H9 (cell line): ENCODE measurements at regions not wholly inside any gene's neighbourhood (a gene's known extent, or its start where the extent isn't known, plus 50 kb on each side); places are given as distances from the start of the nearest gene placed in this dataset.

ENCODE experiments used
- DNase-seq: peaks from one replicate; pipeline ENCODE4 v3.0.0-alpha.2; 2017
- H2AFZ ChIP-seq: one replicate; pipeline ENCODE4 v1.6.1; 2013; ENCODE audit warnings: mild to moderate bottlenecking, low read length, control low read depth, moderate library complexity
- H2AK5ac ChIP-seq: 2 replicates; pipeline ENCODE4 v1.6.1; 2013; ENCODE audit warnings: low read length, control low read depth, mixed read lengths; ENCODE audit not compliant: insufficient read length
- H2BK120ac ChIP-seq: one replicate; pipeline ENCODE4 v1.6.1; 2013; ENCODE audit warnings: low read depth, mild to moderate bottlenecking, low read length, control low read depth, inconsistent platforms; ENCODE audit not compliant: poor library complexity, severe bottlenecking
- H2BK12ac ChIP-seq: 2 replicates; pipeline ENCODE4 v1.6.1; 2013; ENCODE audit warnings: low read length, control low read depth, mixed read lengths, low read depth; ENCODE audit not compliant: insufficient read length
- H2BK15ac ChIP-seq: 2 replicates; pipeline ENCODE4 v1.6.1; 2013; ENCODE audit warnings: low read depth, low read length, control low read depth
- H2BK20ac ChIP-seq: one replicate; pipeline ENCODE4 v1.6.1; 2013; ENCODE audit warnings: low read depth, mild to moderate bottlenecking, low read length, control low read depth, inconsistent platforms; ENCODE audit not compliant: poor library complexity, severe bottlenecking
- H2BK5ac ChIP-seq: 2 replicates; pipeline ENCODE4 v1.6.1; 2013; ENCODE audit warnings: low read length, control low read depth, mixed read lengths; ENCODE audit not compliant: insufficient read length
- H3K14ac ChIP-seq: 2 replicates; pipeline ENCODE4 v1.6.1; 2013; ENCODE audit warnings: low read length, control low read depth; ENCODE audit not compliant: insufficient read depth
- H3K18ac ChIP-seq: 2 replicates; pipeline ENCODE4 v1.6.1; 2013; ENCODE audit warnings: low read depth, mild to moderate bottlenecking, mixed read lengths, low read length, control low read depth; ENCODE audit not compliant: insufficient read length
- H3K23ac ChIP-seq: 2 replicates; pipeline ENCODE4 v1.6.1; 2013; ENCODE audit warnings: low read length, control low read depth, mixed read lengths, low read depth; ENCODE audit not compliant: insufficient read length
- H3K23me2 ChIP-seq: 2 replicates; pipeline ENCODE4 v1.6.1; 2013; ENCODE audit warnings: low read depth, mild to moderate bottlenecking, mixed read lengths, low read length, control low read depth; ENCODE audit not compliant: insufficient read length, poor library complexity, severe bottlenecking
- H3K27ac ChIP-seq: 2 replicates; pipeline ENCODE4 v1.5.1; 2013; ENCODE audit warnings: low read length, control low read depth, mixed read lengths, low read depth; ENCODE audit not compliant: insufficient read length
- H3K27me3 ChIP-seq: 2 replicates; pipeline ENCODE4 v1.6.1; 2013; ENCODE audit warnings: low read length, control low read depth, inconsistent platforms; ENCODE audit not compliant: insufficient read depth
- H3K4ac ChIP-seq: 2 replicates; pipeline ENCODE4 v1.6.1; 2013; ENCODE audit warnings: low read depth, mild to moderate bottlenecking, control low read depth, inconsistent platforms, low read length, moderate library complexity
- H3K4me1 ChIP-seq: 2 replicates; pipeline ENCODE4 v1.6.1; 2013; ENCODE audit warnings: low read length, control low read depth, inconsistent platforms; ENCODE audit not compliant: insufficient read depth
- H3K4me2 ChIP-seq: 2 replicates; pipeline ENCODE4 v1.6.1; 2013; ENCODE audit warnings: low read length, control low read depth, mixed read lengths; ENCODE audit not compliant: insufficient read length, insufficient read depth
- H3K56ac ChIP-seq: 2 replicates; pipeline ENCODE4 v1.6.1; 2013; ENCODE audit warnings: low read depth, mild to moderate bottlenecking, mixed read lengths, low read length, control low read depth; ENCODE audit not compliant: insufficient read length
- H3K79me1 ChIP-seq: 2 replicates; pipeline ENCODE4 v1.6.1; 2013; ENCODE audit warnings: low read depth, mild to moderate bottlenecking, moderate library complexity, low read length, control low read depth, inconsistent platforms; ENCODE audit not compliant: insufficient read depth, poor library complexity, severe bottlenecking
- H3K79me2 ChIP-seq: 2 replicates; pipeline ENCODE4 v1.6.1; 2013; ENCODE audit warnings: low read length, control low read depth, inconsistent platforms; ENCODE audit not compliant: insufficient read depth
- H3K9ac ChIP-seq: 2 replicates; pipeline ENCODE4 v1.6.1; 2013; ENCODE audit warnings: low read length, control low read depth, mixed read lengths; ENCODE audit not compliant: insufficient read length; ENCODE audit errors: extremely low read depth
- H3K9me3 ChIP-seq: one replicate; pipeline ENCODE4 v1.6.1; 2013; ENCODE audit warnings: low read depth, low read length, inconsistent platforms; ENCODE audit not compliant: control insufficient read depth
- H3T11ph ChIP-seq: one replicate; pipeline ENCODE4 v1.6.1; 2013; ENCODE audit warnings: mild to moderate bottlenecking, low read length, control low read depth, inconsistent platforms
- H4K20me1 ChIP-seq: one replicate; pipeline ENCODE4 v1.6.1; 2013; ENCODE audit not compliant: control insufficient read depth, insufficient read length, insufficient read depth
- H4K5ac ChIP-seq: 2 replicates; pipeline ENCODE4 v1.6.1; 2013; ENCODE audit warnings: low read depth, mild to moderate bottlenecking, mixed read lengths, low read length, control low read depth; ENCODE audit not compliant: insufficient read length
- H4K8ac ChIP-seq: replicated peaks from 2 replicates; pipeline ENCODE4 v1.6.1; 2013; ENCODE audit warnings: low read length, control low read depth, mixed read lengths, low read depth; ENCODE audit not compliant: insufficient read length
- H4K91ac ChIP-seq: 2 replicates; pipeline ENCODE4 v1.6.1; 2013; ENCODE audit warnings: low read depth, mild to moderate bottlenecking, moderate library complexity, mixed read lengths, low read length, control low read depth; ENCODE audit not compliant: insufficient read length
- H3K27ac Mint-ChIP-seq, 3 experiments: 2 replicates in 2 of 3; 3 replicates in 1 of 3; pipeline ENCODE4 v1.8.0; 2020 to 2021; ENCODE audit warnings: mixed read lengths in 3 of 3, mild to moderate bottlenecking in 1 of 3, moderate library complexity in 1 of 3
- H3K27me3 Mint-ChIP-seq: 2 replicates; pipeline ENCODE4 v1.8.0; 2021; ENCODE audit warnings: low read depth, mild to moderate bottlenecking, moderate library complexity, mixed read lengths
- H3K36me3 Mint-ChIP-seq, 3 experiments: 2 replicates in 2 of 3; 3 replicates in 1 of 3; pipeline ENCODE4 v1.8.0; 2020 to 2021; ENCODE audit warnings: low read depth in 3 of 3, mixed read lengths in 3 of 3; ENCODE audit not compliant: insufficient read depth in 1 of 3
- H3K4me1 Mint-ChIP-seq, 2 experiments: 2 replicates each; pipeline ENCODE4 v1.8.0; 2020; ENCODE audit warnings: mixed read lengths in 2 of 2
- H3K4me3 Mint-ChIP-seq, 2 experiments: 2 replicates in 1 of 2; 3 replicates in 1 of 2; pipeline ENCODE4 v1.8.0; 2020 to 2021; ENCODE audit warnings: mild to moderate bottlenecking in 2 of 2, mixed read lengths in 2 of 2, moderate library complexity in 1 of 2
- H3K9me3 Mint-ChIP-seq, 2 experiments: 2 replicates in 1 of 2; 3 replicates in 1 of 2; pipeline ENCODE4 v1.8.0; 2020; ENCODE audit warnings: mild to moderate bottlenecking in 2 of 2, mixed read lengths in 2 of 2, moderate library complexity in 1 of 2
- CTCF ChIP-seq: fragments of 200-600 bp; sonication (generic); conservative IDR thresholded peaks from 3 replicates; pipeline ENCODE4 v1.8.0; 2021; ENCODE audit warnings: antibody characterized with exemption, mild to moderate bottlenecking
- WGBS: extraction: QIAGEN DNeasy Blood & Tissue Kit; methylation state at CpG from one replicate; pipeline ENCODE4 v1.1.7; 2013; ENCODE audit warnings: missing lambda C conversion rate, low lambda C conversion rate, mixed read lengths; ENCODE audit not compliant: insufficient read length; ENCODE audit errors: extremely low coverage; 5-methylcytosine and 5-hydroxymethylcytosine counted together

- Histone ChIP-seq H3K14ac (no peak overlapping the region), H4K20me1 (no peaks in the 10 kb centered on the region), H3K79me1 (no peaks in the 10 kb centered on the region), H2AK5ac (no peak overlapping the region), H4K91ac (no peak overlapping the region), H3K23me2 (no peaks in the 10 kb centered on the region), H2BK5ac (no peak overlapping the region), H2BK120ac (no peak overlapping the region), H3K4me1 (no peaks in the 10 kb centered on the region), H3K9me3 (no peaks in the 10 kb centered on the region), H4K8ac (no peak overlapping the region), H3T11ph (no peak overlapping the region), H3K18ac (no peak overlapping the region), H3K23ac (no peak overlapping the region), H2BK12ac (no peak overlapping the region), H3K27ac (no peak overlapping the region), H2BK15ac (no peak overlapping the region), H3K56ac (no peak overlapping the region), H3K9ac (no peak overlapping the region), H2AFZ (no peak overlapping the region), H3K4ac (no peak overlapping the region), H2BK20ac (no peak overlapping the region), H3K79me2 (no peaks in the 10 kb centered on the region), H3K4me2 (no peak overlapping the region), H3K27me3 (no peaks in the 10 kb centered on the region), H4K5ac (no peak overlapping the region)
- no CpG with 5 or more reads among the region's 3 CpGs for WGBS
- no peak for DNase-seq
- Mint-ChIP-seq H3K36me3 (peaks cover 0 to 3% (median 2%) of the 10 kb centered on the region in 3 experiments; a peak in 2 of 7 replicates), H3K4me3 (no peak overlapping the region), H3K9me3 (peaks cover 3% of the 10 kb centered on the region in 2 experiments; a peak in 1 of 5 replicates), H3K4me1 (peaks cover 7 to 8% of the 10 kb centered on the region in 2 experiments; a peak in 2 of 4 replicates), H3K27ac (no peak overlapping the region), H3K27me3 (peaks cover 8% of the 10 kb centered on the region)
- TF ChIP-seq CTCF = no peak
Measured at GRCh38 chr12:97306147-97306546, 156.5 kb upstream of the RMST start.
